SK-N-SH (cell line): ENCODE measurements at regions not wholly inside any gene's neighbourhood (a gene's known extent, or its start where the extent isn't known, plus 50 kb on each side); places are given as distances from the start of the nearest gene placed in this dataset.

Source experiments
- CTCF ChIA-PET: fragments of 300-600, 350-600 bp; formaldehyde crosslinking; extraction: SDS; loops from one replicate; lab custom pipeline; 2021; lab: Yijun Ruan, JAX
- POLR2A ChIA-PET: fragments of 350-600 bp; sonication (Branson Sonifier 250); formaldehyde crosslinking; extraction: SDS; loops from one replicate; lab custom pipeline; 2020; ENCODE audit warnings: antibody characterized with exemption, inconsistent platforms; lab: Yijun Ruan, JAX
- DNase-seq: peaks from one replicate; pipeline ENCODE4 v3.0.0; 2012
- H2AFZ ChIP-seq: fragments of 200-600 bp; sonication (generic); 2 replicates; pipeline ENCODE4 v1.8.1; 2016; ENCODE audit warnings: antibody characterized with exemption, mild to moderate bottlenecking, low read depth
- H3F3A ChIP-seq: fragments of 200-600 bp; sonication (generic); replicated peaks from 2 replicates; pipeline ENCODE3; 2016; ENCODE audit warnings: antibody characterized with exemption, mild to moderate bottlenecking; ENCODE audit not compliant: insufficient read depth
- H3K27ac ChIP-seq, 2 experiments: fragments of 200-500 bp in 1 of 2; fragments of 200-600 bp in 1 of 2; sonication (Bioruptor generic) in 1 of 2; sonication (generic), shearing (Covaris generic) in 1 of 2; 2 replicates each; pipeline versions ENCODE4 v1.5.1 to v1.6.1; 2014 to 2016; ENCODE audit warnings: low read depth in 2 of 2, inconsistent platforms in 1 of 2, low read length in 1 of 2, mild to moderate bottlenecking in 1 of 2, mixed read lengths in 1 of 2
- H3K27me3 ChIP-seq: fragments of 200-600 bp; sonication (generic), shearing (Covaris generic); 2 replicates; pipeline ENCODE4 v1.6.1; 2016; ENCODE audit warnings: mixed run types; ENCODE audit not compliant: insufficient read depth
- H3K36me3 ChIP-seq, 2 experiments: fragments of 200-500 bp in 1 of 2; fragments of 200-600 bp in 1 of 2; sonication (Bioruptor generic) in 1 of 2; sonication (generic) in 1 of 2; replicated peaks in 1 of 2; 2 replicates each; pipeline versions ENCODE3 to v1.5.1; 2014 to 2016; ENCODE audit warnings: low read length in 1 of 2, mild to moderate bottlenecking in 1 of 2; ENCODE audit not compliant: insufficient read depth in 2 of 2, control insufficient read depth in 1 of 2
- H3K4me1 ChIP-seq, 2 experiments: fragments of 200-500 bp in 1 of 2; fragments of 200-600 bp in 1 of 2; sonication (Bioruptor generic) in 1 of 2; sonication (generic), shearing (Covaris generic) in 1 of 2; 2 replicates each; pipeline versions ENCODE4 v1.5.1 to v1.6.1; 2014 to 2016; ENCODE audit warnings: low read depth in 1 of 2, low read length in 1 of 2, mixed run types in 1 of 2; ENCODE audit not compliant: insufficient read depth in 2 of 2, control insufficient read depth in 1 of 2
- H3K4me2 ChIP-seq: fragments of 200-600 bp; sonication (generic), shearing (Covaris generic); 2 replicates; pipeline ENCODE4 v1.6.1; 2017; ENCODE audit warnings: mixed run types
- H3K4me3 ChIP-seq, 2 experiments: fragments of 200-500 bp in 1 of 2; fragments of 200-600 bp in 1 of 2; sonication (Bioruptor generic) in 1 of 2; sonication (generic), shearing (Covaris generic) in 1 of 2; 2 replicates each; pipeline versions ENCODE4 v1.5.1 to v1.8.1; 2014 to 2016; ENCODE audit warnings: low read depth in 2 of 2, inconsistent platforms in 1 of 2, low read length in 1 of 2, mild to moderate bottlenecking in 1 of 2, mixed read lengths in 1 of 2, moderate library complexity in 1 of 2
- H3K79me2 ChIP-seq: fragments of 200-600 bp; sonication (generic); 2 replicates; pipeline ENCODE4 v1.8.1; 2017; ENCODE audit warnings: mild to moderate bottlenecking; ENCODE audit not compliant: insufficient read depth
- H3K9ac ChIP-seq: fragments of 200-600 bp; sonication (generic); 2 replicates; pipeline ENCODE4 v1.6.1; 2017; ENCODE audit warnings: mixed run types
- H3K9me2 ChIP-seq: fragments of 200-600 bp; sonication (generic); 2 replicates; pipeline ENCODE4 v1.6.1; 2017; ENCODE audit warnings: mixed run types
- H3K9me3 ChIP-seq: fragments of 200-600 bp; sonication (generic); 2 replicates; pipeline ENCODE4 v1.6.1; 2017; ENCODE audit warnings: mixed run types, mild to moderate bottlenecking, moderate library complexity
- H4K20me1 ChIP-seq: fragments of 200-600 bp; sonication (generic); 2 replicates; pipeline ENCODE4 v1.6.1; 2017; ENCODE audit warnings: mild to moderate bottlenecking, mixed run types; ENCODE audit not compliant: insufficient read depth
- CHD2 ChIP-seq: fragments of 150-350 bp; IDR thresholded peaks from 2 replicates; pipeline ENCODE4 v1.6.1; 2018; ENCODE audit warnings: low read length; ENCODE audit not compliant: partially characterized antibody
- CTCF ChIP-seq: fragments of 200-600 bp; sonication (generic); IDR thresholded peaks from 2 replicates; pipeline ENCODE4 v1.6.1; 2017; ENCODE audit warnings: antibody characterized with exemption, mild to moderate bottlenecking, moderate library complexity
- ELF1 ChIP-seq: IDR thresholded peaks from 2 replicates; pipeline ENCODE4 v1.4.0; 2012
- FOSL2 ChIP-seq: IDR thresholded peaks from 2 replicates; pipeline ENCODE4 v1.4.0; 2012; ENCODE audit warnings: low read depth, mild to moderate bottlenecking, moderate library complexity, borderline replicate concordance
- FOXM1 ChIP-seq: IDR thresholded peaks from 2 replicates; pipeline ENCODE4 v1.4.0; 2012; ENCODE audit warnings: low read depth, mild to moderate bottlenecking
- GABPA ChIP-seq: IDR thresholded peaks from 2 replicates; pipeline ENCODE4 v1.4.0; 2012; ENCODE audit warnings: low read depth, mild to moderate bottlenecking
- JUND ChIP-seq: IDR thresholded peaks from 2 replicates; pipeline ENCODE4 v1.4.0; 2012
- MEF2A ChIP-seq: IDR thresholded peaks from 2 replicates; pipeline ENCODE4 v1.4.0; 2012; ENCODE audit warnings: low read depth, borderline replicate concordance
- MXI1 ChIP-seq: IDR thresholded peaks from 2 replicates; pipeline ENCODE4 v1.6.1; 2012; ENCODE audit warnings: mild to moderate bottlenecking, low read depth, low read length, improper control_type of control experiment
- NFIC ChIP-seq: IDR thresholded peaks from 2 replicates; pipeline ENCODE4 v1.4.0; 2012; ENCODE audit warnings: borderline replicate concordance
- NRF1 ChIP-seq: IDR thresholded peaks from 2 replicates; pipeline ENCODE4 v1.6.1; 2012; ENCODE audit warnings: low read depth, mild to moderate bottlenecking, low read length
- POLR2AphosphoS5 ChIP-seq: IDR thresholded peaks from 2 replicates; pipeline ENCODE4 v1.6.1; 2012; ENCODE audit warnings: low read depth, low read length
- RAD21 ChIP-seq: IDR thresholded peaks from 2 replicates; pipeline ENCODE4 v1.6.1; 2012; ENCODE audit warnings: mild to moderate bottlenecking, low read length
- RCOR1 ChIP-seq: fragments of 150-350 bp; IDR thresholded peaks from 2 replicates; pipeline ENCODE4 v1.6.1; 2017; ENCODE audit warnings: antibody characterized with exemption, low read length
- RFX5 ChIP-seq: IDR thresholded peaks from 2 replicates; pipeline ENCODE4 v1.6.1; 2012; ENCODE audit warnings: mild to moderate bottlenecking, improper control_type of control experiment, low read length
- RXRA ChIP-seq: IDR thresholded peaks from 2 replicates; pipeline ENCODE4 v1.4.0; 2012; ENCODE audit warnings: low read depth, mild to moderate bottlenecking, borderline replicate concordance
- SIN3A ChIP-seq: IDR thresholded peaks from 2 replicates; pipeline ENCODE4 v1.6.1; 2012; ENCODE audit warnings: low read depth, mild to moderate bottlenecking, low read length, moderate library complexity, borderline replicate concordance
- SMC3 ChIP-seq: IDR thresholded peaks from 2 replicates; pipeline ENCODE4 v1.6.1; 2012; ENCODE audit warnings: low read depth, low read length, improper control_type of control experiment
- TAF1 ChIP-seq: IDR thresholded peaks from 2 replicates; pipeline ENCODE4 v1.6.1; 2012; ENCODE audit warnings: low read depth, mild to moderate bottlenecking, low read length, moderate library complexity, borderline replicate concordance
- TCF12 ChIP-seq: IDR thresholded peaks from 2 replicates; pipeline ENCODE4 v1.4.0; 2012
- TEAD4 ChIP-seq: IDR thresholded peaks from 2 replicates; pipeline ENCODE4 v1.4.0; 2012; ENCODE audit warnings: mild to moderate bottlenecking, borderline replicate concordance; ENCODE audit not compliant: insufficient read depth
- USF2 ChIP-seq: fragments of 150-350 bp; IDR thresholded peaks from 2 replicates; pipeline ENCODE4 v1.6.1; 2017; ENCODE audit warnings: antibody characterized with exemption, low read length, low read depth, borderline replicate concordance
- YY1 ChIP-seq: IDR thresholded peaks from 2 replicates; pipeline ENCODE4 v1.4.0; 2012; ENCODE audit warnings: low read depth, mild to moderate bottlenecking
- WGBS: methylation state at CpG from one replicate; pipeline ENCODE4 v1.1.6; 2017; ENCODE audit warnings: low lambda C conversion rate; 5-methylcytosine and 5-hydroxymethylcytosine counted together
- TF ChIP-seq, protein P1 (sequence below): IDR thresholded peaks from 2 replicates; pipeline ENCODE4 v1.4.0; 2012; ENCODE audit warnings: low read depth

DNA sequence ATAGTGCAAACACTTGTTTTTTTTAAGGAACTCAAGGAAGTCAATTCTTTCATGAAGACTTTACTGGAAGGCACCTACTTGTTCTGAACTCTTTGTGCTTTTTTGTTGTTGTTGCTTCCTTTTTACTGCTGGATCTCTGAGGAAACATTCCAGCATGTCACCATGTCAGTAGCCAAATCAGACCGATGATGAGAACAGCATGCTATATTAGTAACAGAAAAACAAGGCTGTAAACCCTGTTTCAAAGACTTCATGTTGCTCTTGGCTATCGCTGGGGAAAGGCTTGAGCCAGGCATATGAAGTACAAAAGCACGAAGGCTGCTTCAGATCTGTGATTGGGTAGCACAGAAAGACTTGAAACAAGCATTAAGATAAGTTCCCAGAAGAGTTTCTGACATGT lies 125.6 kb upstream of the SLC5A12 start:
- TF ChIP-seq JUND, result no peak
- TF ChIP-seq CHD2, result no peak
- no peak for TF ChIP-seq TEAD4
- no peak for TF ChIP-seq NFIC
- no peak for TF ChIP-seq CTCF
- no peak for TF ChIP-seq MXI1
- no peak for TF ChIP-seq TAF1
- TF ChIP-seq USF2, result no peak
- no peak for TF ChIP-seq RAD21
- no peak for TF ChIP-seq YY1
- TF ChIP-seq RCOR1, result no peak
- TF ChIP-seq NRF1, result no peak
- TF ChIP-seq, protein P1, sequence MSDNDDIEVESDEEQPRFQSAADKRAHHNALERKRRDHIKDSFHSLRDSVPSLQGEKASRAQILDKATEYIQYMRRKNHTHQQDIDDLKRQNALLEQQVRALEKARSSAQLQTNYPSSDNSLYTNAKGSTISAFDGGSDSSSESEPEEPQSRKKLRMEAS, result no peak
- no peak for TF ChIP-seq GABPA
- no peak for TF ChIP-seq TCF12
- TF ChIP-seq RXRA, result no peak
- TF ChIP-seq SMC3, result no peak
- TF ChIP-seq, all 33 proteins: peak for 0
- no peaks in the 10 kb centered on the region for H3K36me3 ChIP-seq
- H3K27ac ChIP-seq, result no peak overlapping the region
- H3K27me3 ChIP-seq, result no peaks in the 10 kb centered on the region
- no peak overlapping the region for H2AFZ ChIP-seq
- H3K4me1 ChIP-seq, result peaks cover 12 to 27% of the 10 kb centered on the region in 2 experiments
- no peak overlapping the region for H3K4me3 ChIP-seq
- no peaks in the 10 kb centered on the region for H3K9me3 ChIP-seq
- DNase-seq, result no peak
- WGBS, result 78% methylated on average over 3 of the region's 3 CpGs
- no peak overlapping the region for H3K4me2 ChIP-seq
- H4K20me1 ChIP-seq, result no peaks in the 10 kb centered on the region
- H3F3A ChIP-seq, result peaks cover 6% of the 10 kb centered on the region
- no peak overlapping the region for H3K9ac ChIP-seq
- ChIA-PET POLR2A (no interaction called here), CTCF (no interaction called here)
- H3K79me2 ChIP-seq, result no peaks in the 10 kb centered on the region
- H3K9me2 ChIP-seq, result no peaks in the 10 kb centered on the region

DNA sequence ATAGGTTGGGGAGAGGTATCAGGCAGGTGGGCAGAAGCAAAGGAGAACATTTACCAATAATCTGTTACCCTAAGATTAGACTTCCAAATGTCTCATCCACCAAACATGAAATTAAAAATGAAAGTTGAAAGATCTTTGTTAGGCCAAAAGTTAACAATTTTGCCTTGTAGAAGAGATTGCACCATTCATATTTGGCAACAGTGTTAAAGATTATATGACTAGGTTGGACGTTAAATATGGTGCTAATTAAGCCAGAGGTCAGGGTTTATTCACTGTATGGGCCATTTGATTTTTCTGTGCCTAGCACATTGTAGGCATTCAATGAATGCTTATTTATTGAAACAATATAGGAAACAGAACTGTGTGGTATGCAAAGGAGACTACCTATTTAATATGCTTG lies 126.1 kb upstream of the SLC5A12 start:
- Histone ChIP-seq H3K36me3 (no peaks in the 10 kb centered on the region), H3K4me2 (no peak overlapping the region), H2AFZ (no peak overlapping the region), H3K9me2 (no peaks in the 10 kb centered on the region), H3F3A (peaks cover 1% of the 10 kb centered on the region), H3K4me1 (peaks cover 8 to 22% of the 10 kb centered on the region in 2 experiments), H3K79me2 (no peaks in the 10 kb centered on the region), H4K20me1 (no peaks in the 10 kb centered on the region), H3K9me3 (no peaks in the 10 kb centered on the region), H3K4me3 (no peak overlapping the region), H3K27me3 (no peaks in the 10 kb centered on the region), H3K9ac (no peak overlapping the region), H3K27ac (no peak overlapping the region)
- POLR2A ChIA-PET, result no interaction called here
- CTCF ChIA-PET, result no interaction called here
- DNase-seq, result no peak
- TF ChIP-seq NFIC (no peak), SMC3 (no peak), RAD21 (no peak), TAF1 (no peak), FOXM1 (no peak), POLR2AphosphoS5 (no peak), MEF2A (no peak), CHD2 (no peak), TEAD4 (no peak), ELF1 (no peak), SIN3A (no peak), JUND (no peak), RFX5 (no peak), FOSL2 (no peak), USF2 (no peak)
- WGBS, result 81% methylated on average over 1 of the region's 1 CpG
